H1 (cell line): ENCODE measurements at regions not wholly inside any gene's neighbourhood (a gene's known extent, or its start where the extent isn't known, plus 50 kb on each side); places are given as distances from the start of the nearest gene placed in this dataset.

ENCODE experiments used
- BRCA1 ChIP-seq: IDR thresholded peaks from 2 replicates; pipeline ENCODE4 v1.6.1; 2012; ENCODE audit warnings: low read depth, low read length, improper control_type of control experiment
- CHD7 ChIP-seq: fragments of 300-600 bp; sonication (generic); IDR thresholded peaks from 2 replicates; pipeline ENCODE4 v1.7.1; 2012; ENCODE audit warnings: low read length, moderate library complexity, mild to moderate bottlenecking, inconsistent platforms; ENCODE audit not compliant: insufficient replicate concordance
- GABPA ChIP-seq: IDR thresholded peaks from 2 replicates; pipeline ENCODE4 v1.6.1; 2011; ENCODE audit warnings: mild to moderate bottlenecking, low read length, moderate library complexity, borderline replicate concordance; ENCODE audit not compliant: insufficient read depth
- JUND ChIP-seq: IDR thresholded peaks from 2 replicates; pipeline ENCODE4 v1.6.1; 2011; ENCODE audit warnings: mild to moderate bottlenecking, improper control_type of control experiment, low read length
- POU5F1 ChIP-seq: IDR thresholded peaks from 2 replicates; pipeline ENCODE4 v1.6.1; 2011; ENCODE audit warnings: low read depth, mild to moderate bottlenecking, low read length, moderate library complexity
- ZNF274 ChIP-seq: IDR thresholded peaks from 2 replicates; pipeline ENCODE4 v1.7.0; 2012; ENCODE audit warnings: low read length, borderline replicate concordance; ENCODE audit errors: extremely low read depth

- TF ChIP-seq CHD7 (no peak), BRCA1 (no peak), GABPA (no peak), ZNF274 (no peak), JUND (no peak), POU5F1 (no peak)
Observed at GRCh38 chr4:74610491-74610890, 165.6 kb downstream of the AREG start (continued).
